D721Med (cell line): ENCODE measurements at regions not wholly inside any gene's neighbourhood (a gene's known extent, or its start where the extent isn't known, plus 50 kb on each side); places are given as distances from the start of the nearest gene placed in this dataset.

Source experiments
- DNase-seq: peaks from one replicate; pipeline ENCODE4 v3.0.0; 2011; ENCODE audit warnings: low spot score; ENCODE audit not compliant: insufficient read length
- FAIRE-seq: peaks from 2 replicates; lab custom pipeline; 2011; peaks lifted over from hg19 to GRCh38; lab: Jason Lieb, UNC
- CTCF ChIP-seq: IDR thresholded peaks from 2 replicates; pipeline ENCODE4 v1.5.1; 2012; ENCODE audit warnings: mild to moderate bottlenecking, control low read depth; ENCODE audit not compliant: insufficient read depth; ENCODE audit errors: missing control alignments

GRCh38 chr18:78396077-78396476, 583.5 kb upstream of the SALL3 start:
- TF ChIP-seq CTCF = no peak
- FAIRE-seq (no peak), DNase-seq (no peak)

- FAIRE-seq (no peak), DNase-seq (no peak)
- TF ChIP-seq CTCF = no peak
Measured at GRCh38 chr18:78396756-78397155, 582.9 kb upstream of the SALL3 start.

GRCh38 chr18:78399992-78400503, 579.6 kb upstream of the SALL3 start:
- FAIRE-seq = no peak

GRCh38 chr18:78402440-78402839, 577.2 kb upstream of the SALL3 start:
- TF ChIP-seq CTCF = no peak
- FAIRE-seq = no peak

More at GRCh38 chr18:78399992-78400503, 579.6 kb upstream of the SALL3 start:
- no peak for TF ChIP-seq CTCF
- DNase-seq = no peak

GRCh38 chr18:78402966-78403365, 576.7 kb upstream of the SALL3 start:
- DNase-seq (no peak), FAIRE-seq (no peak)
- no peak for TF ChIP-seq CTCF

More at GRCh38 chr18:78402440-78402839, 577.2 kb upstream of the SALL3 start:
- no peak for DNase-seq

GRCh38 chr18:78403371-78403770, 576.2 kb upstream of the SALL3 start:
- DNase-seq (no peak), FAIRE-seq (no peak)
- no peak for TF ChIP-seq CTCF

- no peak for DNase-seq
- no peak for TF ChIP-seq CTCF
- no peak for FAIRE-seq
Measured at GRCh38 chr18:78405763-78406162, 573.9 kb upstream of the SALL3 start.
